Activated CD8-positive, alpha-beta memory T cell treated with anti-CD3 and anti-CD28 coated beads, Interleukin-2, amount 10 ng/mL, durations not matched to agents 7 days and 5 days (primary cell): ENCODE measurements at regions not wholly inside any gene's neighbourhood (a gene's known extent, or its start where the extent isn't known, plus 50 kb on each side); places are given as distances from the start of the nearest gene placed in this dataset.
"Not testable (repeated sequence)": the region's sequence is repeated elsewhere in the genome, so short reads cannot be mapped to it uniquely, and the experiment has no call there.

Source experiments
- ATAC-seq: fragments of 150-1000 bp; cut with Tn5 transposase; one replicate; pipeline ENCODE4 v1.10.0; 2021; ENCODE audit warnings: moderate library complexity
- CTCF ChIA-PET: fragments of 350-600 bp; sonication (Branson Sonifier 250); formaldehyde crosslinking; loops from one replicate; lab custom pipeline; 2021; ENCODE audit warnings: antibody characterized with exemption; lab: Charles Lee
- DNase-seq: peaks from one replicate; pipeline ENCODE4 v3.0.0-alpha.2; 2020
- H3K27ac Mint-ChIP-seq: one replicate; pipeline ENCODE4 v1.8.0; 2021; ENCODE audit warnings: mild to moderate bottlenecking, mixed read lengths
- H3K27me3 Mint-ChIP-seq: one replicate; pipeline ENCODE4 v1.8.0; 2021; ENCODE audit warnings: mixed read lengths
- H3K36me3 Mint-ChIP-seq: one replicate; pipeline ENCODE4 v1.8.0; 2021; ENCODE audit warnings: mild to moderate bottlenecking, mixed read lengths
- H3K4me1 Mint-ChIP-seq: one replicate; pipeline ENCODE4 v1.8.0; 2021; ENCODE audit warnings: mixed read lengths
- H3K4me3 Mint-ChIP-seq: one replicate; pipeline ENCODE4 v1.8.0; 2021; ENCODE audit warnings: mild to moderate bottlenecking, moderate library complexity, mixed read lengths
- H3K9me3 Mint-ChIP-seq: one replicate; pipeline ENCODE4 v1.8.0; 2022; ENCODE audit warnings: low read depth, mixed read lengths

- Mint-ChIP-seq H3K4me1 (no peaks in the 10 kb centered on the region), H3K4me3 (no peak overlapping the region), H3K9me3 (peaks cover 16% of the 10 kb centered on the region), H3K27me3 (no peaks in the 10 kb centered on the region), H3K27ac (no peak overlapping the region), H3K36me3 (no peaks in the 10 kb centered on the region)
- CTCF ChIA-PET = no interaction called here
- DNase-seq (no peak), ATAC-seq (no peak)
Measured at GRCh38 chr5:12623408-12623807, 719.2 kb upstream of the CTNND2 start.

GRCh38 chr5:12616093-12616492 is 711.8 kb upstream of the CTNND2 start:
- peaks cover 19% of the 10 kb centered on the region for H3K9me3 Mint-ChIP-seq
- CTCF ChIA-PET = no interaction called here
- ATAC-seq = no peak
- no peak overlapping the region for H3K4me3 Mint-ChIP-seq
- no peaks in the 10 kb centered on the region for H3K4me1 Mint-ChIP-seq
- no peak for DNase-seq
- no peaks in the 10 kb centered on the region for H3K27me3 Mint-ChIP-seq
- H3K27ac Mint-ChIP-seq = no peak overlapping the region
- no peaks in the 10 kb centered on the region for H3K36me3 Mint-ChIP-seq

DNA sequence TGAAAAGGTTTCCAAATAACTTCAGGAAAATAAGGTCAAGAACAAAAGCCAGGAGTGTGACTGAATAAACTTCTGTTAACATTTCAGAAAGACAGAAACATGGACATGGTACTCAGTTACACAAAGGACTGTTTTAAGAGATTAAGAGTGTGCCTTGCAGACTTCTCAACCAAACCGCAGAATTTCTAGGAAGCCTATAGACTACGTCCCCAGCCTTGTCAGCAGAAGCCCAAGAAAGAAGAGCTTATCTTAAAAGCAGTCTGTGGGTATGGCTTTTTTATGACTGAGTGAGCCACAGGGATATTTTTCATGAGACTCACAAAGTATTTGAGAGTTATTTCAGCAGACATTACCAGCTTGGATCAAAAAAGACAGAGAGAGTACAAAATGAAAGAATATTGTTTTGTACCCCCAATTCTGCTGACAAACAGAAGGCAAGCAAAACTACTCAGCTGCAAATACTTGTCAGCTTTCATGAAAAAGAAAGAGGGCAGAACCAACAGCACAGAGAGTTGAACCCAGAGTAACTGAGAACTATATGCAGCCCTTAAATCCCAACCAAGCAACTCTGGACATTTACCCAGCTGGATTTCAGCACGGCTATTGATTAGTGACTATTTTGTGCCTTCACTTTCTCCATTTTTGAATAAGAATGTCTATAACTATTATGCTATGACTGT is 711.0 kb upstream of the CTNND2 start:
- ATAC-seq = no peak

GRCh38 chr5:12614608-12615007 is 710.4 kb upstream of the CTNND2 start:
- Mint-ChIP-seq H3K9me3 (peaks cover 23% of the 10 kb centered on the region), H3K4me1 (no peaks in the 10 kb centered on the region), H3K4me3 (no peak overlapping the region), H3K36me3 (peaks cover 1% of the 10 kb centered on the region), H3K27ac (no peak overlapping the region), H3K27me3 (no peaks in the 10 kb centered on the region)
- ATAC-seq = no peak
- CTCF ChIA-PET = no interaction called here
- DNase-seq = no peak

More for the DNA sequence above, 711.0 kb upstream of the CTNND2 start:
- Mint-ChIP-seq H3K4me1 (no peaks in the 10 kb centered on the region), H3K27ac (no peak overlapping the region), H3K4me3 (no peak overlapping the region), H3K27me3 (no peaks in the 10 kb centered on the region), H3K9me3 (peaks cover 23% of the 10 kb centered on the region), H3K36me3 (peaks cover 1% of the 10 kb centered on the region)
- no peak for DNase-seq
- CTCF ChIA-PET = no interaction called here

- CTCF ChIA-PET = no interaction called here
Measured at GRCh38 chr5:12611132-12611531, 706.9 kb upstream of the CTNND2 start.

DNA sequence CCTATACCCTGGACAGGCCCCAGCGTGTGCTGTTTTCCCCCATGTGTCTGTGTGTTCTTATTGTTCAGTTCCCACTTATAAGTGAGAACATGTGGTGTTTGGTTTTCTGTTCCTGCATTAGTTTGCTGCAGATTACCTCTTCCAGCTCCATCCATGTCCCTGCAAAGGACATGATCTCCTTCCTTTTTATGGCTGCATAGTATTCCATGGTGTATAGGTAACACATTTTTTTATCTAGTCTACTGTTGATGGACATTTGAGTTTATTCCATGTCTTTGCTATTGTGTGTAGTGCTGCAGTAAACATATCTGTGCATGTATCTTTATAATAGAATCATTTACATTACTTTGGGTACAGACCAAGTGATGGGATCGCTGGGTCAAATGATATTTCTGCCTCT is 703.6 kb upstream of the CTNND2 start:
- not testable (repeated sequence) for H3K27me3 Mint-ChIP-seq

More at GRCh38 chr5:12611132-12611531, 706.9 kb upstream of the CTNND2 start:
- DNase-seq (no peak), ATAC-seq (no peak)
- H3K36me3 Mint-ChIP-seq = peaks cover 1% of the 10 kb centered on the region
- no peak overlapping the region for H3K4me3 Mint-ChIP-seq
- no peaks in the 10 kb centered on the region for H3K27me3 Mint-ChIP-seq
- H3K27ac Mint-ChIP-seq = no peak overlapping the region
- no peaks in the 10 kb centered on the region for H3K4me1 Mint-ChIP-seq
- peaks cover 26% of the 10 kb centered on the region for H3K9me3 Mint-ChIP-seq

GRCh38 chr5:12592228-12592627 is 688.0 kb upstream of the CTNND2 start:
- no peak overlapping the region for H3K4me3 Mint-ChIP-seq
- DNase-seq = no peak
- no peak overlapping the region for H3K27ac Mint-ChIP-seq
- CTCF ChIA-PET = no interaction called here
- ATAC-seq = no peak
- H3K4me1 Mint-ChIP-seq = no peaks in the 10 kb centered on the region
- H3K27me3 Mint-ChIP-seq = no peaks in the 10 kb centered on the region
- H3K36me3 Mint-ChIP-seq = no peaks in the 10 kb centered on the region
- H3K9me3 Mint-ChIP-seq = peaks cover 2% of the 10 kb centered on the region

More for the DNA sequence above, 703.6 kb upstream of the CTNND2 start:
- H3K4me1 Mint-ChIP-seq, ATAC-seq, H3K36me3 Mint-ChIP-seq, H3K27ac Mint-ChIP-seq, DNase-seq, CTCF ChIA-PET, H3K4me3 Mint-ChIP-seq: not testable (repeated sequence)
- peaks cover 14% of the 10 kb centered on the region for H3K9me3 Mint-ChIP-seq

- Mint-ChIP-seq H3K9me3 (peaks cover 3% of the 10 kb centered on the region), H3K36me3 (no peaks in the 10 kb centered on the region), H3K27me3 (no peaks in the 10 kb centered on the region), H3K4me1 (no peaks in the 10 kb centered on the region), H3K4me3 (no peak overlapping the region), H3K27ac (no peak overlapping the region)
- DNase-seq (no peak), ATAC-seq (no peak)
- CTCF ChIA-PET = no interaction called here
Measured at GRCh38 chr5:12586406-12586805, 682.2 kb upstream of the CTNND2 start.

- H3K9me3 Mint-ChIP-seq, H3K4me1 Mint-ChIP-seq, H3K27me3 Mint-ChIP-seq, CTCF ChIA-PET, DNase-seq, H3K36me3 Mint-ChIP-seq, H3K4me3 Mint-ChIP-seq, ATAC-seq, H3K27ac Mint-ChIP-seq: not testable (repeated sequence)
Measured at GRCh38 chr5:12578803-12579202, 674.6 kb upstream of the CTNND2 start.

DNA sequence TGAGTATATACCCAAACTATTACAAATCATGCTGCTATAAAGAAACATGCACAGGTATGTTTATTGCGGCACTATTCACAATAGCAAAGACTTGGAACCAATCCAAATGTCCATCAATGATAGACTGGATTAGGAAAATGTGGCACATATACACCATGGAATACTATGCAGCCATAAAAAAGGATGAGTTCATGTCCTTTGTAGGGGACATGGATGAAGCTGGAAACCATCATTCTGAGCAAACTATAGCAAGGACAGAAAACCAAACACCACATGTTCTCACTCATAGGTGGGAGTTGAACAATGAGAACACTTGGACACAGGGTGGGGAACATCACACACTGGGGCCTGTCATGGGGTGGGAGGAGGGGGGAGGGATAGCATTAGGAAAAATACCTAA is 672.7 kb upstream of the CTNND2 start:
- H3K27me3 Mint-ChIP-seq, H3K27ac Mint-ChIP-seq, H3K36me3 Mint-ChIP-seq, DNase-seq, H3K4me3 Mint-ChIP-seq, H3K4me1 Mint-ChIP-seq, H3K9me3 Mint-ChIP-seq, ATAC-seq, CTCF ChIA-PET: not testable (repeated sequence)

DNA sequence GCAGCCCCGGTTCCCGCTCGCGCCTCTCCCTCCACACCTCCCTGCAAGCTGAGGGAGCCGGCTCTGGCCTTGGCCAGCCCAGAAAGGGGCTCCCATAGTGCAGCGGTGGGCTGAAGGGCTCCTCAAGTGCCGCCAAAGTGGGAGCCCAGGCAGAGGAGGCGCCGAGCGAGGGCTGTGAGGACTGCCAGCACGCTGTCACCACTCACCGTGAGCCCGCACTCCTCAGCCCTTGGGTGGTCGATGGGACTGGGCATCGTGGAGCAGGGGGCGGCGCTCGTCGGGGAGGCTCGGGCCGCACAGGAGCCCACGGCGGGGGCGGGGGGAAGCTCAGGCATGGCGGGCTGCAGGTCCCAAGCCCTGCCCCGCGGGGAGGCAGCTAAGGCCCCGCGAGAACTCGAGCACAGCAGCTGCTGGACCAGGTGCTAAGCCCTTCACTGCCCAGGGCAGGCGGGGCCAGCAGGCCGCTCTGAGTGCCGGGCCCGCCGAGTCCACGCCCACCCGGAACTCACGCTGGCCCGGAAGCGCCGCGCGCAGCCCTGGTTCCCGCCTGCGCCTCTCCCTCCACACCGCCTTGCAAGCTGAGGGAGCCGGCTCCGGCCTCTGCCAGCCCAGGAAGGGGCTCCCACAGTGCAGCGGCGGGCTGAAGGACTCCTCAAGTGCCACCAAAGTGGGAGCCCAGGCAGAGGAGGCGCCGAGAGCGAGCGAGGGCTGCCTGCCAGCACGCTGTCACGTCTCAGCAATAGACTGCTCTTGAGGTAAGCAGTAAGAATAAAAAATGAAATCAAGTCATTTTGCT is 670.2 kb upstream of the CTNND2 start:
- H3K36me3 Mint-ChIP-seq, H3K4me1 Mint-ChIP-seq, H3K27ac Mint-ChIP-seq, DNase-seq, H3K27me3 Mint-ChIP-seq, ATAC-seq, H3K4me3 Mint-ChIP-seq, CTCF ChIA-PET: not testable (repeated sequence)
- H3K9me3 Mint-ChIP-seq = peaks cover 12% of the 10 kb centered on the region

- H3K4me3 Mint-ChIP-seq, CTCF ChIA-PET, H3K27me3 Mint-ChIP-seq, H3K4me1 Mint-ChIP-seq, H3K36me3 Mint-ChIP-seq, DNase-seq, H3K27ac Mint-ChIP-seq, ATAC-seq: not testable (repeated sequence)
- peaks cover 12% of the 10 kb centered on the region for H3K9me3 Mint-ChIP-seq
Measured at GRCh38 chr5:12573916-12574297, 669.7 kb upstream of the CTNND2 start.

GRCh38 chr5:12570688-12571087 is 666.4 kb upstream of the CTNND2 start:
- Mint-ChIP-seq H3K4me1 (no peaks in the 10 kb centered on the region), H3K27ac (no peak overlapping the region), H3K9me3 (peaks cover 8% of the 10 kb centered on the region)

DNA sequence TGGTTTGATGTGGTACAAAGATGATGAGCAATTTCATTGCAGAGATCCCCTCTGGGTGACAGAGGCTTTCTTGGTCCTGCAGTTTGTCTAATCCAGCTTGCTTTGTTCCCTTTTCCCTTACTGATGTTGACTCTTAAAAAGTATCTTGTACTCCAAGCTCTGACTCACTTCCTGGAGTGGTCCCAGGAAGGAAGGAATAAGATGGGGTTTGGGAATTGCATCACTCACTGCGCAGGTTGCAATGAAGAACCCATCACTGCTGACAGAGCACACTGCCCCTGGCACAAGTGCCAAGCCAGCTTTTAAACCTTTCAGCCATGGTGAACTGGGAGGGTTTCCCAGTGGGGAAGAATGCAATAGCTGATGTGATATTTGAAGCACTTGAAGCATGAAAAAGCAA is 662.2 kb upstream of the CTNND2 start:
- Mint-ChIP-seq H3K36me3 (no peaks in the 10 kb centered on the region), H3K9me3 (peaks cover 13% of the 10 kb centered on the region), H3K27ac (no peak overlapping the region), H3K27me3 (no peaks in the 10 kb centered on the region), H3K4me1 (no peaks in the 10 kb centered on the region), H3K4me3 (no peak overlapping the region)
- CTCF ChIA-PET = no interaction called here
- ATAC-seq (no peak), DNase-seq (no peak)

More at GRCh38 chr5:12570688-12571087, 666.4 kb upstream of the CTNND2 start:
- H3K36me3 Mint-ChIP-seq = no peaks in the 10 kb centered on the region
- DNase-seq = no peak
- H3K4me3 Mint-ChIP-seq = no peak overlapping the region
- H3K27me3 Mint-ChIP-seq = no peaks in the 10 kb centered on the region
- CTCF ChIA-PET = no interaction called here
- ATAC-seq = no peak
